Neutrophil (primary cell): ENCODE measurements at regions not wholly inside any gene's neighbourhood (a gene's known extent, or its start where the extent isn't known, plus 50 kb on each side); places are given as distances from the start of the nearest gene placed in this dataset.

Experiments
- H3K27ac ChIP-seq: fragments of 200-600 bp; sonication (generic); 2 replicates; pipeline ENCODE4 v1.5.1; 2016; ENCODE audit warnings: mild to moderate bottlenecking, moderate library complexity
- H3K27me3 ChIP-seq: fragments of 200-600 bp; sonication (generic); 2 replicates; pipeline ENCODE4 v1.6.0; 2016; ENCODE audit warnings: mild to moderate bottlenecking
- H3K36me3 ChIP-seq: fragments of 200-600 bp; sonication (generic); 2 replicates; pipeline ENCODE4 v1.5.1; 2017
- H3K4me1 ChIP-seq, 2 experiments: fragments of 200-600 bp in 1 of 2; sonication (generic) in 1 of 2; 1 replicate in 1 of 2; 2 replicates in 1 of 2; pipeline versions ENCODE4 v1.5.1 to v1.6.1; 2013 to 2016; ENCODE audit warnings: low read depth in 1 of 2, low read length in 1 of 2, mild to moderate bottlenecking in 1 of 2, moderate library complexity in 1 of 2; ENCODE audit not compliant: control insufficient read depth in 1 of 2, insufficient read depth in 1 of 2
- H3K4me3 ChIP-seq, 2 experiments: fragments of 200-600 bp in 1 of 2; sonication (generic) in 1 of 2; 1 replicate in 1 of 2; 2 replicates in 1 of 2; pipeline ENCODE4 v1.5.1; 2013 to 2016; ENCODE audit warnings: low read depth in 1 of 2, low read length in 1 of 2, mild to moderate bottlenecking in 1 of 2, moderate library complexity in 1 of 2
- H3K9me3 ChIP-seq: fragments of 200-600 bp; sonication (generic); 2 replicates; pipeline ENCODE4 v1.5.1; 2016
- CTCF ChIP-seq: fragments of 200-600 bp; sonication (generic); IDR thresholded peaks from 2 replicates; pipeline ENCODE4 v1.5.1; 2016; ENCODE audit warnings: antibody characterized with exemption

GRCh38 chr5:87051502-87052113 is 216.1 kb upstream of the RASA1 start:
- H3K9me3 ChIP-seq, result no peaks in the 10 kb centered on the region
- H3K4me3 ChIP-seq, result no peak overlapping the region
- H3K27me3 ChIP-seq, result no peaks in the 10 kb centered on the region
- no peak for TF ChIP-seq CTCF
- H3K36me3 ChIP-seq, result no peaks in the 10 kb centered on the region
- H3K27ac ChIP-seq, result no peak overlapping the region
- no peaks in the 10 kb centered on the region for H3K4me1 ChIP-seq

GRCh38 chr5:87053146-87053545 is 214.5 kb upstream of the RASA1 start:
- TF ChIP-seq CTCF, result no peak
- H3K27ac ChIP-seq, result no peak overlapping the region

GRCh38 chr5:87054821-87055220 is 212.9 kb upstream of the RASA1 start:
- H3K4me1 ChIP-seq, result no peaks in the 10 kb centered on the region
- H3K9me3 ChIP-seq, result no peaks in the 10 kb centered on the region
- H3K36me3 ChIP-seq, result no peaks in the 10 kb centered on the region
- no peak overlapping the region for H3K27ac ChIP-seq
- H3K27me3 ChIP-seq, result no peaks in the 10 kb centered on the region
- TF ChIP-seq CTCF, result no peak
- no peak overlapping the region for H3K4me3 ChIP-seq

More at GRCh38 chr5:87053146-87053545, 214.5 kb upstream of the RASA1 start:
- H3K4me1 ChIP-seq, result no peaks in the 10 kb centered on the region
- no peaks in the 10 kb centered on the region for H3K27me3 ChIP-seq
- no peaks in the 10 kb centered on the region for H3K36me3 ChIP-seq
- H3K9me3 ChIP-seq, result no peaks in the 10 kb centered on the region
- H3K4me3 ChIP-seq, result no peak overlapping the region

GRCh38 chr5:87061046-87061445 is 206.6 kb upstream of the RASA1 start:
- no peaks in the 10 kb centered on the region for H3K9me3 ChIP-seq
- no peaks in the 10 kb centered on the region for H3K4me1 ChIP-seq
- no peak overlapping the region for H3K4me3 ChIP-seq
- H3K36me3 ChIP-seq, result no peaks in the 10 kb centered on the region
- H3K27ac ChIP-seq, result no peak overlapping the region
- no peaks in the 10 kb centered on the region for H3K27me3 ChIP-seq
- no peak for TF ChIP-seq CTCF

- Histone ChIP-seq H3K4me1 (no peaks in the 10 kb centered on the region), H3K27ac (no peak overlapping the region), H3K36me3 (no peaks in the 10 kb centered on the region), H3K9me3 (no peaks in the 10 kb centered on the region), H3K27me3 (no peaks in the 10 kb centered on the region), H3K4me3 (no peak overlapping the region)
- TF ChIP-seq CTCF, result no peak
These were observed 198.4 kb upstream of the RASA1 start for GRCh38 chr5:87069311-87069710.
